Testis (tissue), 2 donors: ENCODE measurements at regions not wholly inside any gene's neighbourhood (a gene's known extent, or its start where the extent isn't known, plus 50 kb on each side); places are given as distances from the start of the nearest gene placed in this dataset.
A peak's percentile ranks its signal among the peaks of the same experiment; 100 is the strongest.

ENCODE experiments used
- DNase-seq: peaks from one replicate; pipeline ENCODE4 v3.0.0-alpha.2; 2019
- H3K27ac ChIP-seq, 2 donors: fragments of 200-600 bp; sonication (generic); one replicate each; pipeline ENCODE4 v1.5.1; 2019
- H3K27me3 ChIP-seq: fragments of 200-600 bp; sonication (generic); one replicate; pipeline ENCODE4 v1.5.1; 2019
- H3K36me3 ChIP-seq: fragments of 200-600 bp; sonication (generic); one replicate; pipeline ENCODE4 v1.5.1; 2017; ENCODE audit warnings: low read depth; ENCODE audit errors: missing control alignments
- H3K4me1 ChIP-seq: fragments of 200-600 bp; sonication (generic); one replicate; pipeline ENCODE4 v1.5.1; 2019
- H3K4me3 ChIP-seq, 2 donors: fragments of 200-600 bp; sonication (generic); one replicate each; pipeline ENCODE4 v1.5.1; 2017 to 2019
- H3K9me3 ChIP-seq: fragments of 200-600 bp; sonication (generic); one replicate; pipeline ENCODE4 v1.5.1; 2017
- POLR2A ChIP-seq: fragments of 450-650 bp; IDR thresholded peaks from one replicate; pipeline ENCODE4 v1.6.1; 2017; ENCODE audit warnings: antibody characterized with exemption, mild to moderate bottlenecking, moderate library complexity
- WGBS, 2 donors: methylation state at CpG; one replicate each; pipeline ENCODE4 v1.1.5; 2018; 5-methylcytosine and 5-hydroxymethylcytosine counted together
- intact Hi-C: fragments of 100-400 bp; cut with DNase I; formaldehyde crosslinking; loops from one replicate; pipeline ENCODE4 v1.15.1; 2023; ENCODE audit warnings: low total_unique reads
- TF ChIP-seq, protein P1 (sequence below), 3 experiments: fragments of 450-650 bp in 2 of 3; fragments of 200-600 bp in 1 of 3; sonication (generic) in 1 of 3; IDR thresholded peaks; one replicate each; pipeline ENCODE4 v1.5.1; 2016 to 2019; ENCODE audit warnings: antibody characterized with exemption in 3 of 3, mild to moderate bottlenecking in 2 of 3, moderate library complexity in 1 of 3

DNA sequence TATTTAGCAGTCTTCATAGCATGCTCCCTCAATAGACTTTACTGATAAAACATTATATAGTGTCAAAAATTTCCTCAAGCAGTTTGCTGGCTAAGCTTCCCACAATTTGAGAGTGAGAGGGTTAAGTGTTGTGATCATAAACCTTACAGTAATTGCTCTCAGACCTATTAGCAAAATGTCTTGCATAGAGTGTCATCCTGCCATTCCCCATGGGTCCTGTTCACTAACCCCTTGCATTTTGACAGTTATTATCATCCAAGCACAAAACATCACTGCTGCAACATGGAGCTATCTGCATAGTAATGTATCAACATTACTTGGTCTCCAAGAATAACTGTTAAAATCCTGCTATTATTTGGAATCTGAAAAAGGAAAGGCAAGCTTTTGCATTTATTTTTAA is 196.1 kb upstream of the GK2 start:
- no peaks in the 10 kb centered on the region for H3K4me1 ChIP-seq
- H3K9me3 ChIP-seq, result no peaks in the 10 kb centered on the region
- H3K4me3 ChIP-seq, result no peak overlapping the region
- no peak for DNase-seq
- intact Hi-C loops, result no loop called here
- H3K27me3 ChIP-seq, result no peaks in the 10 kb centered on the region
- no peak for TF ChIP-seq POLR2A
- TF ChIP-seq, protein P1, sequence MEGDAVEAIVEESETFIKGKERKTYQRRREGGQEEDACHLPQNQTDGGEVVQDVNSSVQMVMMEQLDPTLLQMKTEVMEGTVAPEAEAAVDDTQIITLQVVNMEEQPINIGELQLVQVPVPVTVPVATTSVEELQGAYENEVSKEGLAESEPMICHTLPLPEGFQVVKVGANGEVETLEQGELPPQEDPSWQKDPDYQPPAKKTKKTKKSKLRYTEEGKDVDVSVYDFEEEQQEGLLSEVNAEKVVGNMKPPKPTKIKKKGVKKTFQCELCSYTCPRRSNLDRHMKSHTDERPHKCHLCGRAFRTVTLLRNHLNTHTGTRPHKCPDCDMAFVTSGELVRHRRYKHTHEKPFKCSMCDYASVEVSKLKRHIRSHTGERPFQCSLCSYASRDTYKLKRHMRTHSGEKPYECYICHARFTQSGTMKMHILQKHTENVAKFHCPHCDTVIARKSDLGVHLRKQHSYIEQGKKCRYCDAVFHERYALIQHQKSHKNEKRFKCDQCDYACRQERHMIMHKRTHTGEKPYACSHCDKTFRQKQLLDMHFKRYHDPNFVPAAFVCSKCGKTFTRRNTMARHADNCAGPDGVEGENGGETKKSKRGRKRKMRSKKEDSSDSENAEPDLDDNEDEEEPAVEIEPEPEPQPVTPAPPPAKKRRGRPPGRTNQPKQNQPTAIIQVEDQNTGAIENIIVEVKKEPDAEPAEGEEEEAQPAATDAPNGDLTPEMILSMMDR (IDR thresholded peaks at IDR 0.05), result no peak
- no peak overlapping the region for H3K27ac ChIP-seq
- no peaks in the 10 kb centered on the region for H3K36me3 ChIP-seq

DNA sequence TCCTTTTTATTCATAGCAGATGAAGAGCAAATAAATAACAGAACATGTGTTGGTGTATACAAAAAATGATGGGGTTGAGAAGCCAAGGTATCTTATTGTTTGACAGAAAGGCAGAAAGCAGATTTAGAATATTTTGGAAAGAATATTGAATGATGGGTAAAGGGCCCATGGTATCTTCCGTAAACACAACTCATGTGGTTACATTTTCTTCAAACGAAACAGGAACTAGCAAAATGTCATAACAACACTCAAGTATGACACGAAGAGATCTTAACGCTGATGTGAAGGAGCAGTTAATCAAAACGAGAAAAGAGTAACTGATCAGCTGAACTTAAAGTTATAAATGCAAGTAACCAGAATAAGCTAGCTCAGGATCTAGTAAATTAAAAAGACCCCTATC is 195.7 kb upstream of the GK2 start:
- WGBS, 2 donors, result 84 to 85% methylated on average over 5 of the region's 5 CpGs
- Histone ChIP-seq H3K27me3 (no peaks in the 10 kb centered on the region), H3K4me3 (no peak overlapping the region), H3K36me3 (no peaks in the 10 kb centered on the region), H3K27ac (no peak overlapping the region), H3K9me3 (no peaks in the 10 kb centered on the region), H3K4me1 (no peaks in the 10 kb centered on the region)
- intact Hi-C loops, result no loop called here
- DNase-seq, result no peak
- TF ChIP-seq POLR2A, result no peak

DNA sequence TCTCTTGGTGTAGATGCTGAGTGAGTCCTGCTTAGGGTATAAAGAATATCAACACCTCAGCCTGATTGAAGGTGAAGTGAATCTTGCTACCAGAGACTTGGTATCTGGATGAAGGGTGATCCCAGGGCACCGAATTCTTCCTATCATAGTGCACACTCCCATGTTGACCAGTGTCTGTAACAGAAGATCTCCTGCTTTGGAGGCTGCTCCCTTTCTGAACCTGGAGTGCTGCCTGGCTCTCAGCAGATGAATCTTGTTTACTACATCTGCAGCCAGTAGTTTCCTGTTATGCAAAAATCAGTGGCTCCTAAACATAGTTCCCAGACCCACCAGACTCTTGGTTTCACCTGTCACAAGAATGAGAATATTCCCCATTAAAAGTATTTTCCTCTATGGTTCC is 191.7 kb upstream of the GK2 start:
- WGBS, 2 donors, result 74 to 80% methylated on average over 1 of the region's 1 CpG
- Histone ChIP-seq H3K27ac (peak overlapping the region in 1 of 2 donors; percentile 43), H3K4me1 (no peaks in the 10 kb centered on the region), H3K36me3 (no peaks in the 10 kb centered on the region), H3K4me3 (no peak overlapping the region), H3K27me3 (no peaks in the 10 kb centered on the region), H3K9me3 (no peaks in the 10 kb centered on the region)
- TF ChIP-seq, protein P1 (IDR thresholded peaks at IDR 0.05), result no peak
- TF ChIP-seq POLR2A, result no peak
- intact Hi-C loops, result no loop called here
- DNase-seq, result peak; percentile 18

DNA sequence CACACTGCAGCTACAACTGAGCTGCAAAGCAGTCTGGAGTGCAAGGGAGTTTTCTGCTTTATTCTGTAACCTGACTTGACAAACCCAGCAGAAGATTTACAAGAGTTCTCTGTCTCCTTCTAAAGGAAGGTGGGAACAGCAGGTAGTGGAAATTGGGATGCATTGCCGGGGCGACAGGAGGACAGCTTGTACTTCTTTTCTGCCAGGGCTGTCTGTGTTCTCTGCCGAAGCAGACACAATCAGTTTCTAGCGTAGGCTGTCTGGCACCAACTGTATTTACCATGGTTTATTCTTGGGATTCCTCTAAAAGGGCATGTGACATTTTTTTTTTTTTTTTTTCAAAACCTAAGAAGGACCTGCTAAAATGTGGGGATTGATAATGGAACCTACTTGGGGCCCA is 190.8 kb upstream of the GK2 start:
- Histone ChIP-seq H3K4me1 (no peaks in the 10 kb centered on the region), H3K27me3 (no peaks in the 10 kb centered on the region), H3K4me3 (no peak overlapping the region), H3K9me3 (no peaks in the 10 kb centered on the region), H3K27ac (peak overlapping the region in 1 of 2 donors; percentile 43), H3K36me3 (no peaks in the 10 kb centered on the region)
- TF ChIP-seq, protein P1 (IDR thresholded peaks at IDR 0.05), result no peak
- no peak for TF ChIP-seq POLR2A
- DNase-seq, result peak; percentile 25
- intact Hi-C loops, result no loop called here
- WGBS, 2 donors, result 38 to 77% methylated on average over 4 of the region's 4 CpGs

DNA sequence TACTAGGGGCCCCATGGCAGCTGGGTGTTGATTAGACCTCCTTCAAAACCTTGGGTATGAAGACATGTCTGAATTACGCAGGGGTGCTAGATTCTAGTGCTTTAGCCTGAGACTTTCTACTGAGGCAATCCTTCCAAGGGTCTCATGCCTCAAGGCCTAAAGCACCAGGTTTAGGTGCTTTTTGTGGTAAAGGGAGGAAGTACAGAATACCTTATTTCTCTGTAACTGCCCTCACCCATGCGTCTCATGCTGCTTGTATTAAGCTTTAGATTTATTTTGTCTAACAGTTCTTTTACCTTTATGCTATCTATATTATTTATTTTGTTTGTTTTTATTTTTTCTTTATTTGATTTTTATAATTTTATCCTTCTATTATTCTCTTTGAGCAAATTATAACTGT is 190.2 kb upstream of the GK2 start:
- Histone ChIP-seq H3K4me3 (no peak overlapping the region), H3K4me1 (no peaks in the 10 kb centered on the region), H3K27me3 (no peaks in the 10 kb centered on the region), H3K36me3 (no peaks in the 10 kb centered on the region), H3K9me3 (no peaks in the 10 kb centered on the region), H3K27ac (peak overlapping the region in 1 of 2 donors; percentile 27)
- TF ChIP-seq POLR2A, result no peak
- TF ChIP-seq, protein P1 (IDR thresholded peaks at IDR 0.05), result no peak
- intact Hi-C loops, result no loop called here
- DNase-seq, result no peak
- 90 to 95% methylated on average over 2 of the region's 2 CpGs for WGBS, 2 donors
